Upper lobe of left lung (tissue), 6 donors: ENCODE measurements at regions not wholly inside any gene's neighbourhood (a gene's known extent, or its start where the extent isn't known, plus 50 kb on each side); places are given as distances from the start of the nearest gene placed in this dataset.
A peak's percentile ranks its signal among the peaks of the same experiment; 100 is the strongest.

Source experiments
- ATAC-seq, 2 donors: fragments of 200-7000 bp; cut with Tn5 transposase; one replicate each; pipeline ENCODE4 v1.9.1; 2022; ENCODE audit warnings: mild to moderate bottlenecking in 2 of 2, moderate library complexity in 2 of 2; ENCODE audit not compliant: low FRiP score in 2 of 2
- DNase-seq, 2 donors: peaks; one replicate each; pipeline ENCODE4 v3.0.0-alpha.2; 2019 to 2020
- H3K27ac ChIP-seq, 4 donors: fragments of 200-600 bp; sonication (generic); one replicate each; pipeline ENCODE4 v1.5.1; 2016 to 2019
- H3K27me3 ChIP-seq, 4 donors: fragments of 200-600 bp; sonication (generic); one replicate each; pipeline ENCODE4 v1.5.1; 2017 to 2019
- H3K36me3 ChIP-seq, 4 donors: fragments of 200-600 bp; sonication (generic); one replicate each; pipeline ENCODE4 v1.5.1; 2016 to 2019
- H3K4me1 ChIP-seq, 4 donors: fragments of 200-600 bp; sonication (generic); one replicate each; pipeline ENCODE4 v1.5.1; 2018 to 2019
- H3K4me3 ChIP-seq, 4 donors: fragments of 200-600 bp; sonication (generic); one replicate each; pipeline ENCODE4 v1.5.1; 2017 to 2019; ENCODE audit warnings: mild to moderate bottlenecking in 2 of 4, moderate library complexity in 1 of 4
- H3K9me3 ChIP-seq, 4 donors: fragments of 200-600 bp; sonication (generic); one replicate each; pipeline ENCODE4 v1.5.1; 2018 to 2019
- CTCF ChIP-seq, 6 experiments: fragments of 450-650 bp in 4 of 6; fragments of 200-600 bp in 2 of 6; sonication (generic) in 2 of 6; IDR thresholded peaks; one replicate each; pipeline ENCODE4 v1.5.1; 2016 to 2019; ENCODE audit warnings: antibody characterized with exemption in 6 of 6
- EP300 ChIP-seq, 4 donors: sonication (generic); formaldehyde crosslinking; IDR thresholded peaks; one replicate each; pipeline ENCODE4 v1.5.1; 2017; ENCODE audit warnings: antibody characterized with exemption in 4 of 4, control low read depth in 2 of 4
- POLR2A ChIP-seq, 4 donors: fragments of 450-650 bp; IDR thresholded peaks; one replicate each; pipeline ENCODE4 v1.5.1; 2016 to 2017; ENCODE audit warnings: antibody characterized with exemption in 4 of 4, mild to moderate bottlenecking in 2 of 4
- POLR2AphosphoS5 ChIP-seq, 2 donors: sonication (generic); formaldehyde crosslinking; IDR thresholded peaks; one replicate each; pipeline ENCODE4 v1.5.1; 2017; ENCODE audit warnings: antibody characterized with exemption in 2 of 2
- WGBS, 2 donors: methylation state at CpG; one replicate each; pipeline ENCODE4 v1.1.5; 2017 to 2018; 5-methylcytosine and 5-hydroxymethylcytosine counted together
- donor health status: DM: no; HTN: no; CAD: no; lungs with moderate emphysema.
- donor health status: DM: no; HTN: yes; CAD: no; lungs with severe emphysema.

DNA sequence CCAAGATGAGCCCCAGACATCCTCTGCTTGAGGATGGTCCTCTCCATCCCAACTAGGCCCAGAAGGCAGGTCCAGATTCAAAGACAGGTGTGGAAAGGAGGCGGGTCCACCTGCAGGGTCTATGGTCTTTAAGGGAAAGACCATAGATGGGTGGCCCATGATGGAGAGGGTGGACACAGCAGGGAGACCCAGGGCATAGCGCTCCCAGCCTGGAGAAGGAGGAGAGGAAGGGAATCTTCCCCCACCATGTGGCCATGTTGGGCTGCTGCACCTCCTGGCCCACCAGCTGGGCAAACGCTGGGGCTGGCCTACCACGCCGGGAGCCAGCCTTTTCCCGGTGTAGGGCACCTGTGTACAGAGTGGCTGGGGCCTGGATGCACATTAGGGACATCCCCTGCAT, 265.2 kb upstream of the TLE3 start:
- ATAC-seq (peak; percentile 59 to 76), DNase-seq (peak in 1 of 2 donors; percentile 46)
- Histone ChIP-seq H3K36me3 (no peaks in the 10 kb centered on the region), H3K9me3 (no peaks in the 10 kb centered on the region), H3K27ac (no peak overlapping the region), H3K4me1 (no peaks in the 10 kb centered on the region), H3K27me3 (no peaks in the 10 kb centered on the region), H3K4me3 (no peak overlapping the region)
- WGBS, 2 donors, result 34 to 83% methylated on average over 2 to 6 of the region's 6 CpGs
- no peak for TF ChIP-seq EP300 (IDR thresholded peaks at IDR 0.05)
- no peak for TF ChIP-seq POLR2A (IDR thresholded peaks at IDR 0.05)
- TF ChIP-seq CTCF (IDR thresholded peaks at IDR 0.05), result peak; percentile 50 to 80 (median 72)

- H3K4me1 ChIP-seq, result no peaks in the 10 kb centered on the region
- no peaks in the 10 kb centered on the region for H3K9me3 ChIP-seq
- peak in 1 of 2 donors; percentile 15 for DNase-seq
- H3K4me3 ChIP-seq, result no peak overlapping the region
- no peaks in the 10 kb centered on the region for H3K27me3 ChIP-seq
- TF ChIP-seq EP300 (IDR thresholded peaks at IDR 0.05) (no peak), POLR2AphosphoS5 (IDR thresholded peaks at IDR 0.05) (no peak), POLR2A (IDR thresholded peaks at IDR 0.05) (no peak), CTCF (IDR thresholded peaks at IDR 0.05) (no peak)
- H3K27ac ChIP-seq, result no peak overlapping the region
- ATAC-seq, result no peak
- no peaks in the 10 kb centered on the region for H3K36me3 ChIP-seq
- WGBS, 2 donors, result 48 to 100% methylated on average over 1 to 3 of the region's 3 CpGs
Measured at GRCh38 chr15:70362350-70362749, 264.6 kb upstream of the TLE3 start.

GRCh38 chr15:70361891-70362290, 264.2 kb upstream of the TLE3 start:
- Histone ChIP-seq H3K9me3 (no peaks in the 10 kb centered on the region), H3K36me3 (no peaks in the 10 kb centered on the region), H3K27me3 (no peaks in the 10 kb centered on the region), H3K4me1 (no peaks in the 10 kb centered on the region), H3K4me3 (no peak overlapping the region), H3K27ac (no peak overlapping the region)
- ATAC-seq (no peak), DNase-seq (peak in 1 of 2 donors; percentile 4)
- 92 to 94% methylated on average over 10 to 11 of the region's 11 CpGs for WGBS, 2 donors
- no peak for TF ChIP-seq CTCF (IDR thresholded peaks at IDR 0.05)
- no peak for TF ChIP-seq POLR2A (IDR thresholded peaks at IDR 0.05)
- no peak for TF ChIP-seq POLR2AphosphoS5 (IDR thresholded peaks at IDR 0.05)
- TF ChIP-seq EP300 (IDR thresholded peaks at IDR 0.05), result no peak

DNA sequence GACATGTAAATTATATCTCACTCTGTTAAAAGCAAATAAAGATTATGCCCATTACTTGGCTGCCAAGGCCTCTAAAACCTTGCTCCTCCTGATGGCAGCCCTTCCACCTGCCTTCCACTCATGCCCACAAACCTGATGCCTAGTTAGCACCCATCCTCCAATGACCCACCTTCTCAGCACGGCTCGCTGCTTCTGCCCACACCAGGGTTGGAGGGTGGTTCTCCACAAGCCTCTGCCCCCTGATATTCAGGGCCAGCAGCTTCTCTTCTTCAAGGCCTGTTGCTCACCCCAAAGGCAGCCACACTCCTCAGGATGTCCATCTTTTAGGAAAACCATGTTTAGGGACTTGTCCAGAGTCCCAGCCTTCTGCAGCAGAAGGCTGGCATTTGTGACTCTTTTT, 263.4 kb upstream of the TLE3 start:
- no peak overlapping the region for H3K4me3 ChIP-seq
- ATAC-seq (no peak), DNase-seq (no peak)
- H3K27me3 ChIP-seq, result no peaks in the 10 kb centered on the region
- no peak overlapping the region for H3K27ac ChIP-seq
- no peaks in the 10 kb centered on the region for H3K4me1 ChIP-seq
- TF ChIP-seq EP300 (IDR thresholded peaks at IDR 0.05) (no peak), CTCF (IDR thresholded peaks at IDR 0.05) (no peak), POLR2A (IDR thresholded peaks at IDR 0.05) (no peak), POLR2AphosphoS5 (IDR thresholded peaks at IDR 0.05) (no peak)
- no peaks in the 10 kb centered on the region for H3K9me3 ChIP-seq
- 88 to 96% methylated on average over 2 of the region's 2 CpGs for WGBS, 2 donors
- H3K36me3 ChIP-seq, result no peaks in the 10 kb centered on the region

DNA sequence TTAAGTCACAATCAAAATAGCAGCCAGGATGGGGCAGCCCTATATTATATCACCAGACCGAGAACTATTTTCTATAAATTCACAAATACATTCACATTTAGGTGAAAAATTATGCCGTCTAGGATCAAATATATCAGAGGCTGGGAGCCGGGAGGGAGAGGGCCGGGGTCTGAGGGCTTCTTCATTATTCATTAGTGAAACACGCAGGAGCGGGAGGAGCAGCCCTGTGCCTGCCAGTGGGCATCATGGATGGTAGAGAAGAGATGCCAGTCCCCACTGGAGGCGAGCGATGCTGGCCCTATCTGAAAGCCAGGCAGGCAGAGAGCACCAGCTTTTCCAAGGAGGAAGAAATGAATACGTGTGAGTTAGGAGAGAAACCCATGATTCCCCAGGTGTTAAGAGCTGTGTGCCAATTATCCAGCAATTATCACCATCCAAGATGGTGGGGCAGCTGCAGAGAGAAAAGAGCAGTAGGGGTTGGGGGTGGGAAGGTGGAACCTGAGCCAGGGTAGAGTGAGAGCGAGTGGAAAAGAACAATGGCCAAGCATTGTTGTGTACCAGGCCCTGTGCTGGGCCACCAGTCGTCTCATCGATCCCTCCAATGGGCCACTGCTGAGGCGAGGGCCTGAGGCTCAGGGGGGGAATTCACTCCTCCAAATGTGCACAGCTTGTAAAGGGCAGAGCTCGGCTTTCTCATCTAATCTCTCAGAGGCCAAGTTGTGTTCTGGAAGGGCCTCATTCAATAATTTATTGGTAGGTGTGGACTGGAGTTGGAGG, 261.3 kb upstream of the TLE3 start:
- H3K4me3 ChIP-seq, result no peak overlapping the region
- DNase-seq (no peak), ATAC-seq (no peak)
- WGBS, 2 donors, result 94 to 96% methylated on average over 14 of the region's 14 CpGs
- H3K27ac ChIP-seq, result no peak overlapping the region
- H3K4me1 ChIP-seq, result no peaks in the 10 kb centered on the region
- H3K9me3 ChIP-seq, result no peaks in the 10 kb centered on the region
- TF ChIP-seq POLR2AphosphoS5 (IDR thresholded peaks at IDR 0.05) (no peak), EP300 (IDR thresholded peaks at IDR 0.05) (no peak), CTCF (IDR thresholded peaks at IDR 0.05) (no peak), POLR2A (IDR thresholded peaks at IDR 0.05) (no peak)
- H3K36me3 ChIP-seq, result no peaks in the 10 kb centered on the region
- no peaks in the 10 kb centered on the region for H3K27me3 ChIP-seq
